Nephron (organoid): ENCODE measurements at regions not wholly inside any gene's neighbourhood (a gene's known extent, or its start where the extent isn't known, plus 50 kb on each side); places are given as distances from the start of the nearest gene placed in this dataset.
A peak's percentile ranks its signal among the peaks of the same experiment; 100 is the strongest.

ENCODE experiments used
- H3K27ac Mint-ChIP-seq, 3 experiments: 2 replicates each; pipeline ENCODE4 v1.8.0; 2020; ENCODE audit warnings: mixed read lengths in 3 of 3, mild to moderate bottlenecking in 2 of 3, moderate library complexity in 1 of 3
- H3K27me3 Mint-ChIP-seq: 2 replicates; pipeline ENCODE4 v1.8.0; 2021; ENCODE audit warnings: low read depth, mild to moderate bottlenecking, moderate library complexity, mixed read lengths
- H3K36me3 Mint-ChIP-seq: 2 replicates; pipeline ENCODE4 v1.8.0; 2020; ENCODE audit warnings: low read depth, mixed read lengths
- H3K4me1 Mint-ChIP-seq: 2 replicates; pipeline ENCODE4 v1.8.0; 2020; ENCODE audit warnings: mixed read lengths
- H3K4me3 Mint-ChIP-seq, 3 experiments: 2 replicates each; pipeline ENCODE4 v1.8.0; 2020; ENCODE audit warnings: mild to moderate bottlenecking in 3 of 3, mixed read lengths in 3 of 3, moderate library complexity in 2 of 3
- H3K9me3 Mint-ChIP-seq: 2 replicates; pipeline ENCODE4 v1.8.0; 2020; ENCODE audit warnings: mixed read lengths
- CTCF ChIP-seq, 3 experiments: fragments of 200-600 bp; sonication (generic); IDR thresholded peaks; one replicate each; pipeline ENCODE4 v1.5.0; 2021; ENCODE audit warnings: antibody characterized with exemption in 3 of 3; ENCODE audit not compliant: unreplicated experiment in 3 of 3

GRCh38 chr5:40052808-40053207 is 626.9 kb upstream of the PTGER4 start:
- H3K4me1 Mint-ChIP-seq = peaks cover 11% of the 10 kb centered on the region
- H3K27me3 Mint-ChIP-seq = no peaks in the 10 kb centered on the region
- H3K36me3 Mint-ChIP-seq = no peaks in the 10 kb centered on the region
- no peak for TF ChIP-seq CTCF (IDR thresholded peaks at IDR 0.05; ENCODE audit: unreplicated experiment in 3 of 3)
- no peak overlapping the region for H3K27ac Mint-ChIP-seq
- no peaks in the 10 kb centered on the region for H3K9me3 Mint-ChIP-seq
- H3K4me3 Mint-ChIP-seq = no peak overlapping the region

- Mint-ChIP-seq H3K4me3 (no peak overlapping the region), H3K36me3 (no peaks in the 10 kb centered on the region), H3K27me3 (no peaks in the 10 kb centered on the region), H3K4me1 (no peaks in the 10 kb centered on the region), H3K27ac (peak overlapping the region in 1 of 3 experiments; percentile 1), H3K9me3 (no peaks in the 10 kb centered on the region)
- TF ChIP-seq CTCF (IDR thresholded peaks at IDR 0.05; ENCODE audit: unreplicated experiment in 3 of 3) = no peak
These were observed 622.0 kb upstream of the DAB2 start for GRCh38 chr5:40046792-40047191.

- H3K4me1 Mint-ChIP-seq = no peaks in the 10 kb centered on the region
- H3K27me3 Mint-ChIP-seq = no peaks in the 10 kb centered on the region
- no peak for TF ChIP-seq CTCF (IDR thresholded peaks at IDR 0.05; ENCODE audit: unreplicated experiment in 3 of 3)
- H3K4me3 Mint-ChIP-seq = no peak overlapping the region
- no peak overlapping the region for H3K27ac Mint-ChIP-seq
- no peaks in the 10 kb centered on the region for H3K9me3 Mint-ChIP-seq
- H3K36me3 Mint-ChIP-seq = no peaks in the 10 kb centered on the region
These were observed 620.6 kb upstream of the DAB2 start for GRCh38 chr5:40045429-40045828.

GRCh38 chr5:40043916-40044315 is 619.1 kb upstream of the DAB2 start:
- Mint-ChIP-seq H3K36me3 (no peaks in the 10 kb centered on the region), H3K27me3 (no peaks in the 10 kb centered on the region), H3K27ac (no peak overlapping the region), H3K9me3 (no peaks in the 10 kb centered on the region), H3K4me3 (no peak overlapping the region), H3K4me1 (no peaks in the 10 kb centered on the region)
- TF ChIP-seq CTCF (IDR thresholded peaks at IDR 0.05; ENCODE audit: unreplicated experiment in 3 of 3) = no peak

- Mint-ChIP-seq H3K27me3 (no peaks in the 10 kb centered on the region), H3K9me3 (no peaks in the 10 kb centered on the region), H3K36me3 (no peaks in the 10 kb centered on the region), H3K27ac (peak overlapping the region in 1 of 3 experiments; percentile 3), H3K4me1 (no peaks in the 10 kb centered on the region), H3K4me3 (no peak overlapping the region)
- TF ChIP-seq CTCF (IDR thresholded peaks at IDR 0.05; ENCODE audit: unreplicated experiment in 3 of 3) = no peak
These were observed 616.7 kb upstream of the DAB2 start for GRCh38 chr5:40041452-40041851.

GRCh38 chr5:40037713-40038112 is 612.9 kb upstream of the DAB2 start:
- Mint-ChIP-seq H3K9me3 (no peaks in the 10 kb centered on the region), H3K4me3 (no peak overlapping the region), H3K36me3 (no peaks in the 10 kb centered on the region), H3K27me3 (no peaks in the 10 kb centered on the region), H3K27ac (no peak overlapping the region), H3K4me1 (no peaks in the 10 kb centered on the region)
- TF ChIP-seq CTCF (IDR thresholded peaks at IDR 0.05; ENCODE audit: unreplicated experiment in 3 of 3) = no peak
